ENCODE measurements at regions not wholly inside any gene's neighbourhood (a gene's known extent, or its start where the extent isn't known, plus 50 kb on each side); places are given as distances from the start of the nearest gene placed in this dataset.

DNA sequence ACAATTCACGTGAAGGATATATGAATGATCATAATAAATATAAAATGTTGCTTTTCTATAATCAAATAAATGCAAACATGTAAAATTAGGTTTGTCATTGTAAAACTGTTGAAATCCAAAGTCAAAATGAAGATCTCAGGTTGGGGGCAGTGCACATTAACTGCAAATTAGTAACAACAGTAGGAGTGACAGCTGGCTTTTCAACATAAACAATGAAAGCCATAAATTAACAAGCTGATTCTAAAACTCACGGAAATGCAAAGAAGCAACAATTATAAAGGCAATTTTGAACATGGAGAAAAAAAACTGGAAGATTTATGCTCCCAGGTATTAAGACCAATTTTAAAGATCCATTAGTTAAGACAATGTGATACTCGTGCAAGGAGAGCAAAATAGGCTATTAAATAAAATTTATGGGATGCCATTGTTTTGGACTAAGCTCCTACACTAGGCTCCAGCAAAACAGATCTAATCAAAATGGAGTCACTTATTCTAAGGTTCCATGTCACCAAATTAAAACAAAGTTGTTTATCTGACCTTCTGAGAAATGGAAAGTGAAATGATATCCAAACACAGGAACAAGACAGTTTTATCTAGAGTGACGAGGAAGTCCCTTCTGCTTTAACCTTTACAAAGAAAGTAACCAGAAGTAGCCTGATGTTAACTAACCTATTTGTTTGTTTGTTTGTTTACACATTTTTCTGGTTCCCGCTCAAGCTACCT, 770.8 kb downstream of the EPHA7 start:
- SMC1A ChIA-PET (ENCODE audit: uncharacterized antibody, unreplicated experiment): interaction anchor here (0.7 to 0.9 kb wide), 2 partner anchors 11 to 33 kb away, joined by 3 to 4 read pairs; no protein-coding TSS in a partner anchor
- BruUV-seq (replicated peaks): no TSS peak
- CTCF ChIA-PET: interaction anchor here (0.6 to 1.6 kb wide), 3 partner anchors 33 to 1708 kb away, joined by 3 read pairs; no protein-coding TSS in a partner anchor
- 7% methylated on average over 5 of the region's 5 CpGs for WGBS (ENCODE audit: insufficient coverage, insufficient replicate concordance, low lambda C conversion rate, missing lambda C conversion rate)
- no peak overlapping the region for H3K4me2 ChIP-seq (ENCODE audit: control insufficient read depth, insufficient read depth)
- H3K27ac ChIP-seq (ENCODE audit: control insufficient read depth, insufficient read depth): no peak overlapping the region
- RAD21 ChIA-PET (ENCODE audit: unreplicated experiment): no interaction called here
- no peak for ATAC-seq
- no peaks in the 10 kb centered on the region for H3K9me3 ChIP-seq (replicated peaks; ENCODE audit: control insufficient read depth, insufficient read depth, low read length)
- no peaks in the 10 kb centered on the region for H3K36me3 ChIP-seq (ENCODE audit: control insufficient read depth in 2 of 2, insufficient read depth in 2 of 2, low read length in 1 of 2)
- H3K4me3 ChIP-seq: no peak overlapping the region
- no peaks in the 10 kb centered on the region for H3K27me3 ChIP-seq (replicated peaks in 1 of 2; ENCODE audit: control insufficient read depth in 2 of 2, insufficient read depth in 2 of 2, low read length in 1 of 2)
- H3K4me1 ChIP-seq (ENCODE audit: control insufficient read depth, insufficient read depth, low read length): no peaks in the 10 kb centered on the region
- no peak for DNase-seq (ENCODE audit: low read depth, low spot score)
- no peak for TF ChIP-seq STAT1 (conservative IDR thresholded peaks at IDR 0.05)
- TF ChIP-seq CREM (IDR thresholded peaks at IDR 0.05; ENCODE audit: low read depth): no peak
- TF ChIP-seq, protein P1, sequence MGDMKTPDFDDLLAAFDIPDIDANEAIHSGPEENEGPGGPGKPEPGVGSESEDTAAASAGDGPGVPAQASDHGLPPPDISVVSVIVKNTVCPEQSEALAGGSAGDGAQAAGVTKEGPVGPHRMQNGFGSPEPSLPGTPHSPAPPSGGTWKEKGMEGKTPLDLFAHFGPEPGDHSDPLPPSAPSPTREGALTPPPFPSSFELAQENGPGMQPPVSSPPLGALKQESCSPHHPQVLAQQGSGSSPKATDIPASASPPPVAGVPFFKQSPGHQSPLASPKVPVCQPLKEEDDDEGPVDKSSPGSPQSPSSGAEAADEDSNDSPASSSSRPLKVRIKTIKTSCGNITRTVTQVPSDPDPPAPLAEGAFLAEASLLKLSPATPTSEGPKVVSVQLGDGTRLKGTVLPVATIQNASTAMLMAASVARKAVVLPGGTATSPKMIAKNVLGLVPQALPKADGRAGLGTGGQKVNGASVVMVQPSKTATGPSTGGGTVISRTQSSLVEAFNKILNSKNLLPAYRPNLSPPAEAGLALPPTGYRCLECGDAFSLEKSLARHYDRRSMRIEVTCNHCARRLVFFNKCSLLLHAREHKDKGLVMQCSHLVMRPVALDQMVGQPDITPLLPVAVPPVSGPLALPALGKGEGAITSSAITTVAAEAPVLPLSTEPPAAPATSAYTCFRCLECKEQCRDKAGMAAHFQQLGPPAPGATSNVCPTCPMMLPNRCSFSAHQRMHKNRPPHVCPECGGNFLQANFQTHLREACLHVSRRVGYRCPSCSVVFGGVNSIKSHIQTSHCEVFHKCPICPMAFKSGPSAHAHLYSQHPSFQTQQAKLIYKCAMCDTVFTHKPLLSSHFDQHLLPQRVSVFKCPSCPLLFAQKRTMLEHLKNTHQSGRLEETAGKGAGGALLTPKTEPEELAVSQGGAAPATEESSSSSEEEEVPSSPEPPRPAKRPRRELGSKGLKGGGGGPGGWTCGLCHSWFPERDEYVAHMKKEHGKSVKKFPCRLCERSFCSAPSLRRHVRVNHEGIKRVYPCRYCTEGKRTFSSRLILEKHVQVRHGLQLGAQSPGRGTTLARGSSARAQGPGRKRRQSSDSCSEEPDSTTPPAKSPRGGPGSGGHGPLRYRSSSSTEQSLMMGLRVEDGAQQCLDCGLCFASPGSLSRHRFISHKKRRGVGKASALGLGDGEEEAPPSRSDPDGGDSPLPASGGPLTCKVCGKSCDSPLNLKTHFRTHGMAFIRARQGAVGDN (IDR thresholded peaks at IDR 0.05): no peak
- no peak for TF ChIP-seq ATF7 (IDR thresholded peaks at IDR 0.05; ENCODE audit: low read depth)
- no peak for TF ChIP-seq HCFC1 (IDR thresholded peaks at IDR 0.05; ENCODE audit: low read length)
- no peak for TF ChIP-seq ZZZ3 (IDR thresholded peaks at IDR 0.05; ENCODE audit: control insufficient read depth, insufficient read length, low read depth)
- TF ChIP-seq, protein P2, sequence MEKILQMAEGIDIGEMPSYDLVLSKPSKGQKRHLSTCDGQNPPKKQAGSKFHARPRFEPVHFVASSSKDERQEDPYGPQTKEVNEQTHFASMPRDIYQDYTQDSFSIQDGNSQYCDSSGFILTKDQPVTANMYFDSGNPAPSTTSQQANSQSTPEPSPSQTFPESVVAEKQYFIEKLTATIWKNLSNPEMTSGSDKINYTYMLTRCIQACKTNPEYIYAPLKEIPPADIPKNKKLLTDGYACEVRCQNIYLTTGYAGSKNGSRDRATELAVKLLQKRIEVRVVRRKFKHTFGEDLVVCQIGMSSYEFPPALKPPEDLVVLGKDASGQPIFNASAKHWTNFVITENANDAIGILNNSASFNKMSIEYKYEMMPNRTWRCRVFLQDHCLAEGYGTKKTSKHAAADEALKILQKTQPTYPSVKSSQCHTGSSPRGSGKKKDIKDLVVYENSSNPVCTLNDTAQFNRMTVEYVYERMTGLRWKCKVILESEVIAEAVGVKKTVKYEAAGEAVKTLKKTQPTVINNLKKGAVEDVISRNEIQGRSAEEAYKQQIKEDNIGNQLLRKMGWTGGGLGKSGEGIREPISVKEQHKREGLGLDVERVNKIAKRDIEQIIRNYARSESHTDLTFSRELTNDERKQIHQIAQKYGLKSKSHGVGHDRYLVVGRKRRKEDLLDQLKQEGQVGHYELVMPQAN (conservative IDR thresholded peaks at IDR 0.05): no peak
- TF ChIP-seq, protein P3, sequence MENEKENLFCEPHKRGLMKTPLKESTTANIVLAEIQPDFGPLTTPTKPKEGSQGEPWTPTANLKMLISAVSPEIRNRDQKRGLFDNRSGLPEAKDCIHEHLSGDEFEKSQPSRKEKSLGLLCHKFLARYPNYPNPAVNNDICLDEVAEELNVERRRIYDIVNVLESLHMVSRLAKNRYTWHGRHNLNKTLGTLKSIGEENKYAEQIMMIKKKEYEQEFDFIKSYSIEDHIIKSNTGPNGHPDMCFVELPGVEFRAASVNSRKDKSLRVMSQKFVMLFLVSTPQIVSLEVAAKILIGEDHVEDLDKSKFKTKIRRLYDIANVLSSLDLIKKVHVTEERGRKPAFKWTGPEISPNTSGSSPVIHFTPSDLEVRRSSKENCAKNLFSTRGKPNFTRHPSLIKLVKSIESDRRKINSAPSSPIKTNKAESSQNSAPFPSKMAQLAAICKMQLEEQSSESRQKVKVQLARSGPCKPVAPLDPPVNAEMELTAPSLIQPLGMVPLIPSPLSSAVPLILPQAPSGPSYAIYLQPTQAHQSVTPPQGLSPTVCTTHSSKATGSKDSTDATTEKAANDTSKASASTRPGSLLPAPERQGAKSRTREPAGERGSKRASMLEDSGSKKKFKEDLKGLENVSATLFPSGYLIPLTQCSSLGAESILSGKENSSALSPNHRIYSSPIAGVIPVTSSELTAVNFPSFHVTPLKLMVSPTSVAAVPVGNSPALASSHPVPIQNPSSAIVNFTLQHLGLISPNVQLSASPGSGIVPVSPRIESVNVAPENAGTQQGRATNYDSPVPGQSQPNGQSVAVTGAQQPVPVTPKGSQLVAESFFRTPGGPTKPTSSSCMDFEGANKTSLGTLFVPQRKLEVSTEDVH (IDR thresholded peaks at IDR 0.05; ENCODE audit: low read depth, partially characterized antibody): no peak
- FAIRE-seq: no peak
- no peak overlapping the region for H2AFZ ChIP-seq (ENCODE audit: control insufficient read depth, low read depth, low read length)
- no peak overlapping the region for H3K9ac ChIP-seq (ENCODE audit: control insufficient read depth, insufficient read depth, low read length)
- POLR2A ChIA-PET: no interaction called here
- intact Hi-C loops (cut with micrococcal nuclease; ENCODE audit: unreplicated experiment): no loop called here
- in situ Hi-C loops (cut with MboI): loop anchor here (25.0 kb wide), 1 partner anchor 1561 kb away; no protein-coding TSS in a partner anchor
- H3K79me2 ChIP-seq (ENCODE audit: control insufficient read depth, insufficient read depth, low read length): no peaks in the 10 kb centered on the region
- H4K20me1 ChIP-seq (ENCODE audit: control insufficient read depth, insufficient read depth): no peaks in the 10 kb centered on the region

Measured in GM12878 (cell line).